HL-60 (cell line): ENCODE measurements at regions not wholly inside any gene's neighbourhood (a gene's known extent, or its start where the extent isn't known, plus 50 kb on each side); places are given as distances from the start of the nearest gene placed in this dataset.

Experiments
- DNase-seq, 2 experiments: peaks; one replicate each; pipeline ENCODE4 v3.0.0-alpha.2; 2010 to 2020; ENCODE audit warnings: low read depth in 1 of 2, low spot score in 1 of 2
- H3K27ac ChIP-seq: fragments of 250-450 bp; sonication (Bioruptor Pico); replicated peaks from 2 replicates; pipeline ENCODE4 v1.5.1; 2020; ENCODE audit warnings: mild to moderate bottlenecking, moderate library complexity
- H3K27me3 ChIP-seq: fragments of 250-450 bp; sonication (Bioruptor Pico); 2 replicates; pipeline ENCODE4 v1.5.1; 2021; ENCODE audit warnings: mild to moderate bottlenecking, moderate library complexity; ENCODE audit not compliant: insufficient read depth, poor library complexity, severe bottlenecking
- H3K4me3 ChIP-seq: replicated peaks from 2 replicates; pipeline ENCODE4 v1.5.1; 2011; ENCODE audit warnings: mild to moderate bottlenecking, control low read depth, low read length; ENCODE audit not compliant: insufficient read depth
- CTCF ChIP-seq: IDR thresholded peaks from one replicate; pipeline ENCODE4 v1.5.1; 2011; ENCODE audit warnings: low read length, control low read depth, inconsistent platforms; ENCODE audit not compliant: insufficient read depth
- GABPA ChIP-seq: IDR thresholded peaks from 2 replicates; pipeline ENCODE4 v1.6.1; 2012; ENCODE audit warnings: low read depth
- POLR2AphosphoS5 ChIP-seq: IDR thresholded peaks from 2 replicates; pipeline ENCODE4 v1.6.1; 2012; ENCODE audit warnings: low read depth
- REST ChIP-seq: IDR thresholded peaks from 2 replicates; pipeline ENCODE4 v1.6.1; 2012; ENCODE audit warnings: low read depth; ENCODE audit not compliant: insufficient replicate concordance
- SPI1 ChIP-seq: IDR thresholded peaks from 2 replicates; pipeline ENCODE4 v1.6.1; 2012; ENCODE audit warnings: low read depth, mild to moderate bottlenecking, borderline replicate concordance

- TF ChIP-seq POLR2AphosphoS5 (no peak), SPI1 (no peak), CTCF (no peak), GABPA (no peak), REST (no peak)
- no peak for DNase-seq
- Histone ChIP-seq H3K27ac (no peak overlapping the region), H3K27me3 (no peaks in the 10 kb centered on the region), H3K4me3 (no peak overlapping the region)
These were observed 329.2 kb downstream of the TNS1 start for GRCh38 chr2:217673627-217674026.

GRCh38 chr2:217672472-217672871 is 330.3 kb downstream of the TNS1 start:
- Histone ChIP-seq H3K27ac (no peak overlapping the region), H3K4me3 (no peak overlapping the region), H3K27me3 (no peaks in the 10 kb centered on the region)
- no peak for TF ChIP-seq GABPA
- no peak for TF ChIP-seq SPI1
- TF ChIP-seq CTCF, result no peak
- no peak for TF ChIP-seq POLR2AphosphoS5
- no peak for TF ChIP-seq REST
- DNase-seq, result no peak

- Histone ChIP-seq H3K27me3 (no peaks in the 10 kb centered on the region), H3K4me3 (no peak overlapping the region), H3K27ac (no peak overlapping the region)
- DNase-seq, result no peak
- TF ChIP-seq SPI1 (no peak), POLR2AphosphoS5 (no peak), REST (no peak), CTCF (no peak)
These were observed 330.9 kb downstream of the TNS1 start for GRCh38 chr2:217671871-217672270.
